MCF 10A (cell line): ENCODE measurements at regions not wholly inside any gene's neighbourhood (a gene's known extent, or its start where the extent isn't known, plus 50 kb on each side); places are given as distances from the start of the nearest gene placed in this dataset.

Source experiments
- BruUV-seq: library from RNA; stranded (reverse); fragments of 400-500 nt; replicated peaks from 2 replicates; lab custom pipeline; 2021; lab: Mats Ljungman, UMichigan
- CTCF ChIA-PET: fragments of 300-600 bp; sonication (Branson Sonifier 250); formaldehyde crosslinking; extraction: SDS; loops from one replicate; lab custom pipeline; 2021; ENCODE audit warnings: antibody characterized with exemption, inconsistent platforms; lab: Yijun Ruan, JAX
- POLR2A ChIA-PET: fragments of 300-600, 350-650 bp; sonication (Branson Sonifier 250); formaldehyde crosslinking; extraction: SDS; loops from one replicate; lab custom pipeline; 2020; ENCODE audit warnings: antibody characterized with exemption, inconsistent platforms; lab: Yijun Ruan, JAX
- DNase-seq: peaks from one replicate; pipeline ENCODE4 v3.0.0-alpha.2; 2018; ENCODE audit not compliant: unreplicated experiment
- H3K27ac Mint-ChIP-seq: one replicate; pipeline ENCODE4 v1.8.0; 2022; ENCODE audit warnings: mild to moderate bottlenecking, low read depth, mixed read lengths; ENCODE audit not compliant: unreplicated experiment
- H3K27me3 Mint-ChIP-seq: one replicate; pipeline ENCODE4 v1.8.0; 2022; ENCODE audit warnings: mixed read lengths; ENCODE audit not compliant: insufficient read depth, unreplicated experiment
- H3K36me3 Mint-ChIP-seq: one replicate; pipeline ENCODE4 v1.8.0; 2022; ENCODE audit warnings: mild to moderate bottlenecking, moderate library complexity, mixed read lengths; ENCODE audit not compliant: insufficient read depth, unreplicated experiment
- H3K4me1 Mint-ChIP-seq: one replicate; pipeline ENCODE4 v1.8.0; 2022; ENCODE audit warnings: mixed read lengths; ENCODE audit not compliant: insufficient read depth, unreplicated experiment
- H3K4me3 Mint-ChIP-seq: one replicate; pipeline ENCODE4 v1.8.0; 2022; ENCODE audit warnings: mild to moderate bottlenecking, moderate library complexity, mixed read lengths; ENCODE audit not compliant: unreplicated experiment
- H3K9me3 Mint-ChIP-seq: one replicate; pipeline ENCODE4 v1.8.0; 2022; ENCODE audit warnings: mixed read lengths; ENCODE audit not compliant: unreplicated experiment
- CTCF ChIP-seq: fragments of 200-600 bp; IDR thresholded peaks from one replicate; pipeline ENCODE4 v1.8.0; 2022; ENCODE audit warnings: antibody characterized with exemption, mild to moderate bottlenecking; ENCODE audit not compliant: unreplicated experiment
- intact Hi-C: fragments of 100-400 bp; cut with micrococcal nuclease; formaldehyde crosslinking; loops from 2 replicates; pipeline ENCODE4 v1.14.1; 2022

- CTCF ChIA-PET: interaction anchor here (0.6 to 8.4 kb wide), 34 partner anchors 12 to 546 kb away, joined by 3 to 169 read pairs (median 4); no protein-coding TSS in a partner anchor
- H3K27ac Mint-ChIP-seq: peak overlapping the region; percentile 13
- no TSS peak for BruUV-seq
- intact Hi-C loops: loop anchor here (5.0 kb wide), 1 partner anchor 200 kb away; no protein-coding TSS in a partner anchor
- no peaks in the 10 kb centered on the region for H3K9me3 Mint-ChIP-seq
- POLR2A ChIA-PET: interaction anchor here (0.6 to 2.0 kb wide), 15 partner anchors 9 to 1080 kb away, joined by 3 to 9 read pairs (median 4); no protein-coding TSS in a partner anchor
- DNase-seq: peak; percentile 42
- no peaks in the 10 kb centered on the region for H3K27me3 Mint-ChIP-seq
- no peak overlapping the region for H3K4me3 Mint-ChIP-seq
- no peak for TF ChIP-seq CTCF
- H3K36me3 Mint-ChIP-seq: no peaks in the 10 kb centered on the region
- H3K4me1 Mint-ChIP-seq: peaks cover 32% of the 10 kb centered on the region
Observed at GRCh38 chr3:159807137-159808040, 181.2 kb upstream of the IL12A start.

GRCh38 chr3:159813822-159814531 lies 174.7 kb upstream of the IL12A start:
- TF ChIP-seq CTCF: no peak
- Mint-ChIP-seq H3K27ac (peak overlapping the region; percentile 91), H3K9me3 (no peaks in the 10 kb centered on the region), H3K4me1 (peaks cover 12% of the 10 kb centered on the region), H3K4me3 (peak overlapping the region; percentile 16), H3K27me3 (no peaks in the 10 kb centered on the region), H3K36me3 (no peaks in the 10 kb centered on the region)
- DNase-seq: peak; percentile 74
- CTCF ChIA-PET: interaction anchor here (0.6 to 3.3 kb wide), 15 partner anchors 8 to 548 kb away, joined by 3 to 17 read pairs (median 4); no protein-coding TSS in a partner anchor
- POLR2A ChIA-PET: interaction anchor here (0.5 to 1.4 kb wide), 6 partner anchors 9 to 440 kb away, joined by 3 to 6 read pairs (median 3); no protein-coding TSS in a partner anchor
- intact Hi-C loops: no loop called here
- BruUV-seq: no TSS peak

- no TSS peak for BruUV-seq
- Mint-ChIP-seq H3K27me3 (no peaks in the 10 kb centered on the region), H3K27ac (peak overlapping the region; percentile 29), H3K4me1 (peaks cover 27% of the 10 kb centered on the region), H3K4me3 (no peak overlapping the region), H3K36me3 (peaks cover 6% of the 10 kb centered on the region), H3K9me3 (no peaks in the 10 kb centered on the region)
- CTCF ChIA-PET: interaction anchor here (0.5 to 4.7 kb wide), 9 partner anchors 11 to 1149 kb away, joined by 3 to 27 read pairs (median 4); partner anchors contain the start of gene IL12A
- intact Hi-C loops: no loop called here
- TF ChIP-seq CTCF: no peak
- POLR2A ChIA-PET: interaction anchor here (0.7 to 1.3 kb wide), 2 partner anchors 9 to 569 kb away, joined by 3 to 5 read pairs; no protein-coding TSS in a partner anchor
- DNase-seq: no peak
Observed at GRCh38 chr3:159816512-159816911, 172.1 kb upstream of the IL12A start.
